GM18858 (cell line): ENCODE measurements at regions not wholly inside any gene's neighbourhood (a gene's known extent, or its start where the extent isn't known, plus 50 kb on each side); places are given as distances from the start of the nearest gene placed in this dataset.
"Not testable (repeated sequence)": the region's sequence is repeated elsewhere in the genome, so short reads cannot be mapped to it uniquely, and the experiment has no call there.

Experiments used
- ATAC-seq: cut with Tn5 transposase; IDR thresholded peaks from one replicate; pipeline ENCODE4 v1.9.1; 2021; ENCODE audit not compliant: unreplicated experiment

- peak; percentile 97 for ATAC-seq
Observed at GRCh38 chr12:115375186-115375991, 691.4 kb upstream of the TBX3 start.

GRCh38 chr12:115374480-115375185 is 690.7 kb upstream of the TBX3 start:
- ATAC-seq = no peak

- no peak for ATAC-seq
Observed at GRCh38 chr12:115371711-115372110, 687.7 kb upstream of the TBX3 start.

GRCh38 chr12:115370650-115371049 is 686.7 kb upstream of the TBX3 start:
- ATAC-seq = no peak

GRCh38 chr12:115370207-115370606 is 686.2 kb upstream of the TBX3 start:
- no peak for ATAC-seq

- ATAC-seq = not testable (repeated sequence)
Observed at GRCh38 chr12:115366277-115366676, 682.3 kb upstream of the TBX3 start.

GRCh38 chr12:115365765-115366164 is 681.8 kb upstream of the TBX3 start:
- not testable (repeated sequence) for ATAC-seq

GRCh38 chr12:115364921-115365320 is 680.9 kb upstream of the TBX3 start:
- ATAC-seq = no peak

GRCh38 chr12:115362339-115362976 is 678.5 kb upstream of the TBX3 start:
- ATAC-seq = no peak

- no peak for ATAC-seq
Observed at GRCh38 chr12:115357681-115358080, 673.7 kb upstream of the TBX3 start.

GRCh38 chr12:115355301-115355700 is 671.3 kb upstream of the TBX3 start:
- no peak for ATAC-seq

- ATAC-seq = no peak
Observed at GRCh38 chr12:115354007-115354890, 670.3 kb upstream of the TBX3 start.

- ATAC-seq = no peak
Observed at GRCh38 chr12:115353467-115353866, 669.5 kb upstream of the TBX3 start.

- ATAC-seq = no peak
Observed at GRCh38 chr12:115351514-115352077, 667.6 kb upstream of the TBX3 start.

GRCh38 chr12:115349711-115350110 is 665.7 kb upstream of the TBX3 start:
- no peak for ATAC-seq

GRCh38 chr12:115348301-115348700 is 664.3 kb upstream of the TBX3 start:
- ATAC-seq = no peak

GRCh38 chr12:115343601-115344000 is 659.6 kb upstream of the TBX3 start:
- no peak for ATAC-seq

- ATAC-seq = no peak
Observed at GRCh38 chr12:115343008-115343407, 659.0 kb upstream of the TBX3 start.

- no peak for ATAC-seq
Observed at GRCh38 chr12:115341442-115341841, 657.5 kb upstream of the TBX3 start.

GRCh38 chr12:115338566-115339294 is 654.8 kb upstream of the TBX3 start:
- ATAC-seq = no peak
